H9 (cell line): ENCODE measurements at regions not wholly inside any gene's neighbourhood (a gene's known extent, or its start where the extent isn't known, plus 50 kb on each side); places are given as distances from the start of the nearest gene placed in this dataset.

Source experiments
- DNase-seq: peaks from one replicate; pipeline ENCODE4 v3.0.0-alpha.2; 2017
- H2AFZ ChIP-seq: one replicate; pipeline ENCODE4 v1.6.1; 2013; ENCODE audit warnings: mild to moderate bottlenecking, low read length, control low read depth, moderate library complexity
- H2AK5ac ChIP-seq: 2 replicates; pipeline ENCODE4 v1.6.1; 2013; ENCODE audit warnings: low read length, control low read depth, mixed read lengths; ENCODE audit not compliant: insufficient read length
- H2BK120ac ChIP-seq: one replicate; pipeline ENCODE4 v1.6.1; 2013; ENCODE audit warnings: low read depth, mild to moderate bottlenecking, low read length, control low read depth, inconsistent platforms; ENCODE audit not compliant: poor library complexity, severe bottlenecking
- H2BK12ac ChIP-seq: 2 replicates; pipeline ENCODE4 v1.6.1; 2013; ENCODE audit warnings: low read length, control low read depth, mixed read lengths, low read depth; ENCODE audit not compliant: insufficient read length
- H2BK15ac ChIP-seq: 2 replicates; pipeline ENCODE4 v1.6.1; 2013; ENCODE audit warnings: low read depth, low read length, control low read depth
- H2BK20ac ChIP-seq: one replicate; pipeline ENCODE4 v1.6.1; 2013; ENCODE audit warnings: low read depth, mild to moderate bottlenecking, low read length, control low read depth, inconsistent platforms; ENCODE audit not compliant: poor library complexity, severe bottlenecking
- H2BK5ac ChIP-seq: 2 replicates; pipeline ENCODE4 v1.6.1; 2013; ENCODE audit warnings: low read length, control low read depth, mixed read lengths; ENCODE audit not compliant: insufficient read length
- H3K14ac ChIP-seq: 2 replicates; pipeline ENCODE4 v1.6.1; 2013; ENCODE audit warnings: low read length, control low read depth; ENCODE audit not compliant: insufficient read depth
- H3K18ac ChIP-seq: 2 replicates; pipeline ENCODE4 v1.6.1; 2013; ENCODE audit warnings: low read depth, mild to moderate bottlenecking, mixed read lengths, low read length, control low read depth; ENCODE audit not compliant: insufficient read length
- H3K23ac ChIP-seq: 2 replicates; pipeline ENCODE4 v1.6.1; 2013; ENCODE audit warnings: low read length, control low read depth, mixed read lengths, low read depth; ENCODE audit not compliant: insufficient read length
- H3K23me2 ChIP-seq: 2 replicates; pipeline ENCODE4 v1.6.1; 2013; ENCODE audit warnings: low read depth, mild to moderate bottlenecking, mixed read lengths, low read length, control low read depth; ENCODE audit not compliant: insufficient read length, poor library complexity, severe bottlenecking
- H3K27ac ChIP-seq: 2 replicates; pipeline ENCODE4 v1.5.1; 2013; ENCODE audit warnings: low read length, control low read depth, mixed read lengths, low read depth; ENCODE audit not compliant: insufficient read length
- H3K27me3 ChIP-seq: 2 replicates; pipeline ENCODE4 v1.6.1; 2013; ENCODE audit warnings: low read length, control low read depth, inconsistent platforms; ENCODE audit not compliant: insufficient read depth
- H3K4ac ChIP-seq: 2 replicates; pipeline ENCODE4 v1.6.1; 2013; ENCODE audit warnings: low read depth, mild to moderate bottlenecking, control low read depth, inconsistent platforms, low read length, moderate library complexity
- H3K4me1 ChIP-seq: 2 replicates; pipeline ENCODE4 v1.6.1; 2013; ENCODE audit warnings: low read length, control low read depth, inconsistent platforms; ENCODE audit not compliant: insufficient read depth
- H3K4me2 ChIP-seq: 2 replicates; pipeline ENCODE4 v1.6.1; 2013; ENCODE audit warnings: low read length, control low read depth, mixed read lengths; ENCODE audit not compliant: insufficient read length, insufficient read depth
- H3K56ac ChIP-seq: 2 replicates; pipeline ENCODE4 v1.6.1; 2013; ENCODE audit warnings: low read depth, mild to moderate bottlenecking, mixed read lengths, low read length, control low read depth; ENCODE audit not compliant: insufficient read length
- H3K79me1 ChIP-seq: 2 replicates; pipeline ENCODE4 v1.6.1; 2013; ENCODE audit warnings: low read depth, mild to moderate bottlenecking, moderate library complexity, low read length, control low read depth, inconsistent platforms; ENCODE audit not compliant: insufficient read depth, poor library complexity, severe bottlenecking
- H3K79me2 ChIP-seq: 2 replicates; pipeline ENCODE4 v1.6.1; 2013; ENCODE audit warnings: low read length, control low read depth, inconsistent platforms; ENCODE audit not compliant: insufficient read depth
- H3K9ac ChIP-seq: 2 replicates; pipeline ENCODE4 v1.6.1; 2013; ENCODE audit warnings: low read length, control low read depth, mixed read lengths; ENCODE audit not compliant: insufficient read length; ENCODE audit errors: extremely low read depth
- H3K9me3 ChIP-seq: one replicate; pipeline ENCODE4 v1.6.1; 2013; ENCODE audit warnings: low read depth, low read length, inconsistent platforms; ENCODE audit not compliant: control insufficient read depth
- H3T11ph ChIP-seq: one replicate; pipeline ENCODE4 v1.6.1; 2013; ENCODE audit warnings: mild to moderate bottlenecking, low read length, control low read depth, inconsistent platforms
- H4K20me1 ChIP-seq: one replicate; pipeline ENCODE4 v1.6.1; 2013; ENCODE audit not compliant: control insufficient read depth, insufficient read length, insufficient read depth
- H4K5ac ChIP-seq: 2 replicates; pipeline ENCODE4 v1.6.1; 2013; ENCODE audit warnings: low read depth, mild to moderate bottlenecking, mixed read lengths, low read length, control low read depth; ENCODE audit not compliant: insufficient read length
- H4K8ac ChIP-seq: replicated peaks from 2 replicates; pipeline ENCODE4 v1.6.1; 2013; ENCODE audit warnings: low read length, control low read depth, mixed read lengths, low read depth; ENCODE audit not compliant: insufficient read length
- H4K91ac ChIP-seq: 2 replicates; pipeline ENCODE4 v1.6.1; 2013; ENCODE audit warnings: low read depth, mild to moderate bottlenecking, moderate library complexity, mixed read lengths, low read length, control low read depth; ENCODE audit not compliant: insufficient read length
- H3K27ac Mint-ChIP-seq, 3 experiments: 2 replicates in 2 of 3; 3 replicates in 1 of 3; pipeline ENCODE4 v1.8.0; 2020 to 2021; ENCODE audit warnings: mixed read lengths in 3 of 3, mild to moderate bottlenecking in 1 of 3, moderate library complexity in 1 of 3
- H3K27me3 Mint-ChIP-seq: 2 replicates; pipeline ENCODE4 v1.8.0; 2021; ENCODE audit warnings: low read depth, mild to moderate bottlenecking, moderate library complexity, mixed read lengths
- H3K36me3 Mint-ChIP-seq, 3 experiments: 2 replicates in 2 of 3; 3 replicates in 1 of 3; pipeline ENCODE4 v1.8.0; 2020 to 2021; ENCODE audit warnings: low read depth in 3 of 3, mixed read lengths in 3 of 3; ENCODE audit not compliant: insufficient read depth in 1 of 3
- H3K4me1 Mint-ChIP-seq, 2 experiments: 2 replicates each; pipeline ENCODE4 v1.8.0; 2020; ENCODE audit warnings: mixed read lengths in 2 of 2
- H3K4me3 Mint-ChIP-seq, 2 experiments: 2 replicates in 1 of 2; 3 replicates in 1 of 2; pipeline ENCODE4 v1.8.0; 2020 to 2021; ENCODE audit warnings: mild to moderate bottlenecking in 2 of 2, mixed read lengths in 2 of 2, moderate library complexity in 1 of 2
- H3K9me3 Mint-ChIP-seq, 2 experiments: 2 replicates in 1 of 2; 3 replicates in 1 of 2; pipeline ENCODE4 v1.8.0; 2020; ENCODE audit warnings: mild to moderate bottlenecking in 2 of 2, mixed read lengths in 2 of 2, moderate library complexity in 1 of 2
- CTCF ChIP-seq: fragments of 200-600 bp; sonication (generic); conservative IDR thresholded peaks from 3 replicates; pipeline ENCODE4 v1.8.0; 2021; ENCODE audit warnings: antibody characterized with exemption, mild to moderate bottlenecking
- WGBS: extraction: QIAGEN DNeasy Blood & Tissue Kit; methylation state at CpG from one replicate; pipeline ENCODE4 v1.1.7; 2013; ENCODE audit warnings: missing lambda C conversion rate, low lambda C conversion rate, mixed read lengths; ENCODE audit not compliant: insufficient read length; ENCODE audit errors: extremely low coverage; 5-methylcytosine and 5-hydroxymethylcytosine counted together

- WGBS: no CpG with 5 or more reads among the region's 3 CpGs
- Histone ChIP-seq H3K9me3 (no peaks in the 10 kb centered on the region), H4K8ac (no peak overlapping the region), H2BK120ac (no peak overlapping the region), H4K91ac (no peak overlapping the region), H3K56ac (no peak overlapping the region), H3K27me3 (no peaks in the 10 kb centered on the region), H3K27ac (no peak overlapping the region), H2BK5ac (no peak overlapping the region), H2AFZ (no peak overlapping the region), H2AK5ac (no peak overlapping the region), H3K79me2 (no peaks in the 10 kb centered on the region), H2BK12ac (no peak overlapping the region), H3K23ac (no peak overlapping the region), H3K18ac (no peak overlapping the region), H2BK15ac (no peak overlapping the region), H3K4me1 (no peaks in the 10 kb centered on the region; the same call in none of the 2 replicates), H3K23me2 (no peaks in the 10 kb centered on the region), H3K4ac (no peak overlapping the region), H4K5ac (no peak overlapping the region), H3K9ac (no peak overlapping the region), H3K4me2 (no peak overlapping the region), H3T11ph (no peak overlapping the region), H2BK20ac (no peak overlapping the region), H3K14ac (no peak overlapping the region), H4K20me1 (no peaks in the 10 kb centered on the region), H3K79me1 (no peaks in the 10 kb centered on the region)
- no peaks in the 10 kb centered on the region for H3K27me3 Mint-ChIP-seq
- peaks cover 10 to 15% of the 10 kb centered on the region in 2 experiments for H3K4me1 Mint-ChIP-seq
- H3K9me3 Mint-ChIP-seq: no peaks in the 10 kb centered on the region
- no peak overlapping the region for H3K4me3 Mint-ChIP-seq
- no peak overlapping the region for H3K27ac Mint-ChIP-seq
- DNase-seq: no peak
- TF ChIP-seq CTCF: no peak
- peaks cover 0 to 8% (median under 1%) of the 10 kb centered on the region in 3 experiments; a peak in 3 of 7 replicates for H3K36me3 Mint-ChIP-seq
Observed at GRCh38 chr3:159872374-159873109, 116.1 kb upstream of the IL12A start.
